DND-41 (cell line): ENCODE measurements at regions not wholly inside any gene's neighbourhood (a gene's known extent, or its start where the extent isn't known, plus 50 kb on each side); places are given as distances from the start of the nearest gene placed in this dataset.

Experiments used
- CTCF ChIP-seq: IDR thresholded peaks from 2 replicates; pipeline ENCODE4 v1.5.1; 2012; ENCODE audit warnings: borderline replicate concordance, low read length, moderate library complexity, mild to moderate bottlenecking; ENCODE audit not compliant: poor library complexity, severe bottlenecking; ENCODE audit errors: extremely low read depth
- EZH2 ChIP-seq: IDR thresholded peaks from 3 replicates; pipeline ENCODE4 v1.6.1; 2012; ENCODE audit warnings: borderline replicate concordance, low read depth, mild to moderate bottlenecking, moderate library complexity, low read length, inconsistent platforms; ENCODE audit not compliant: severe bottlenecking

GRCh38 chr6:137706083-137706750 is 160.8 kb upstream of the TNFAIP3 start:
- TF ChIP-seq CTCF: no peak
- TF ChIP-seq EZH2: no peak
